K562 (cell line): ENCODE measurements at regions not wholly inside any gene's neighbourhood (a gene's known extent, or its start where the extent isn't known, plus 50 kb on each side); places are given as distances from the start of the nearest gene placed in this dataset.

ENCODE experiments used
- ATF2 ChIP-seq: sonication (generic); formaldehyde crosslinking; IDR thresholded peaks from 2 replicates; pipeline ENCODE4 v1.8.1; 2022; ENCODE audit warnings: missing genetic modification reagents
- C11orf30 ChIP-seq: fragments of 450-650 bp; IDR thresholded peaks from 2 replicates; pipeline ENCODE4 v1.6.1; 2016; ENCODE audit warnings: low read depth, mild to moderate bottlenecking
- DLX4 ChIP-seq: fragments of 250-450 bp; sonication (Bioruptor Pico); IDR thresholded peaks from 2 replicates; pipeline ENCODE4 v1.6.1; 2021; ENCODE audit warnings: mild to moderate bottlenecking
- DPF2 ChIP-seq: fragments of 450-650 bp; IDR thresholded peaks from 2 replicates; pipeline ENCODE4 v1.6.1; 2016
- FUS ChIP-seq: fragments of 200-400 bp; formaldehyde crosslinking; optimal IDR thresholded peaks from 2 replicates; pipeline ENCODE3; 2017; ENCODE audit warnings: low read depth, low read length
- MBD1 ChIP-seq: fragments of 250-450 bp; sonication (Bioruptor Pico); IDR thresholded peaks from 2 replicates; pipeline ENCODE4 v1.8.0; 2022; ENCODE audit warnings: inconsistent platforms
- NR2C2 ChIP-seq, 2 experiments: fragments of 200-800 bp in 1 of 2; sonication (Bioruptor generic) in 1 of 2; sonication (generic) in 1 of 2; formaldehyde crosslinking in 1 of 2; IDR thresholded peaks; 2 replicates each; pipeline versions ENCODE4 v1.6.1 to v1.8.0; 2016 to 2022; ENCODE audit warnings: mild to moderate bottlenecking in 1 of 2, missing compliant biosample characterization in 1 of 2, missing genetic modification characterization in 1 of 2, missing genetic modification reagents in 1 of 2
- RBM25 ChIP-seq: fragments of 200-400 bp; formaldehyde crosslinking; IDR thresholded peaks from 2 replicates; pipeline ENCODE4 v1.6.1; 2018; ENCODE audit warnings: low read length, low read depth, moderate library complexity; ENCODE audit not compliant: severe bottlenecking
- ZNF280B ChIP-seq: fragments of 250-450 bp; sonication (Bioruptor Pico); IDR thresholded peaks from 2 replicates; pipeline ENCODE4 v1.5.1; 2021; ENCODE audit warnings: mild to moderate bottlenecking

GRCh38 chr3:193974671-193975535 lies 161.0 kb upstream of the HES1 start (continued):
- TF ChIP-seq ATF2 (no peak), DPF2 (0 out of 2 replicates have a peak, but pooled peaks have one; percentile 23), NR2C2 (CRISPR knock-in tag; IDR thresholded peaks at IDR 0.05) (no peak), NR2C2 (tag; IDR thresholded peaks at IDR 0.05) (peak; percentile 73), RBM25 (no peak), ZNF280B (no peak), C11orf30 (no peak), MBD1 (CRISPR knock-in tag) (no peak), FUS (no peak), DLX4 (CRISPR knock-in tag) (no peak)
